H1 (cell line): ENCODE measurements at regions not wholly inside any gene's neighbourhood (a gene's known extent, or its start where the extent isn't known, plus 50 kb on each side); places are given as distances from the start of the nearest gene placed in this dataset.

Experiments used
- CTCF ChIA-PET: fragments of 300-600 bp; sonication (Branson Sonifier 250); formaldehyde crosslinking; loops from one replicate; lab custom pipeline; 2021; ENCODE audit not compliant: partially characterized antibody; lab: Charles Lee
- POLR2A ChIA-PET: fragments of 300-600 bp; sonication (Branson Sonifier 250); formaldehyde crosslinking; loops from one replicate; lab custom pipeline; 2021; ENCODE audit warnings: inconsistent platforms; ENCODE audit not compliant: partially characterized antibody; lab: Charles Lee
- DNase-seq, 2 experiments: peaks; one replicate each; pipeline versions ENCODE4 v3.0.0 to v3.0.0-alpha.2; 2010 to 2022; ENCODE audit warnings: low spot score in 2 of 2, low read depth in 1 of 2, mixed read lengths in 1 of 2
- FAIRE-seq: peaks from 2 replicates; lab custom pipeline; 2011; peaks lifted over from hg19 to GRCh38; lab: Jason Lieb, UNC
- H2AFZ ChIP-seq: 2 replicates; pipeline ENCODE4 v1.8.1; 2012; ENCODE audit warnings: low read length, inconsistent platforms
- H2AK5ac ChIP-seq: 2 replicates; pipeline ENCODE4 v1.6.1; 2013; ENCODE audit warnings: low read depth, low read length
- H2BK120ac ChIP-seq: replicated peaks from 2 replicates; pipeline ENCODE3; 2013; ENCODE audit warnings: low read depth, low read length, inconsistent platforms
- H2BK12ac ChIP-seq: 2 replicates; pipeline ENCODE4 v1.6.1; 2013; ENCODE audit warnings: low read depth, low read length
- H2BK15ac ChIP-seq: 2 replicates; pipeline ENCODE4 v1.6.1; 2013; ENCODE audit warnings: low read length
- H2BK20ac ChIP-seq: 2 replicates; pipeline ENCODE4 v1.6.1; 2013; ENCODE audit warnings: low read length
- H2BK5ac ChIP-seq: 2 replicates; pipeline ENCODE4 v1.6.1; 2013; ENCODE audit warnings: low read depth, low read length
- H3K14ac ChIP-seq: 2 replicates; pipeline ENCODE4 v1.6.1; 2013; ENCODE audit warnings: inconsistent platforms; ENCODE audit not compliant: insufficient read length
- H3K18ac ChIP-seq: 2 replicates; pipeline ENCODE4 v1.6.1; 2013; ENCODE audit warnings: low read length; ENCODE audit errors: extremely low read depth
- H3K23ac ChIP-seq: 2 replicates; pipeline ENCODE4 v1.6.1; 2013; ENCODE audit warnings: inconsistent platforms; ENCODE audit not compliant: insufficient read length
- H3K23me2 ChIP-seq: 2 replicates; pipeline ENCODE4 v1.6.1; 2013; ENCODE audit warnings: low read depth, low read length
- H3K27ac ChIP-seq: 2 replicates; pipeline ENCODE4 v1.6.1; 2011; ENCODE audit warnings: low read depth, low read length, inconsistent platforms
- H3K27me3 ChIP-seq, 4 experiments: replicated peaks in 1 of 4; 1 replicate in 1 of 4; 2 replicates in 3 of 4; pipeline versions ENCODE4 v1.6.1 to v1.8.1; 2011 to 2013; ENCODE audit warnings: low read length in 3 of 4, mild to moderate bottlenecking in 3 of 4, inconsistent platforms in 2 of 4, mixed read lengths in 2 of 4, moderate library complexity in 1 of 4; ENCODE audit not compliant: control insufficient read depth in 3 of 4, insufficient read depth in 3 of 4; ENCODE audit errors: extremely low read depth in 1 of 4
- H3K36me3 ChIP-seq, 4 experiments: 2 replicates each; pipeline versions ENCODE4 v1.6.1 to v1.8.1; 2011 to 2013; ENCODE audit warnings: mild to moderate bottlenecking in 4 of 4, low read length in 3 of 4, moderate library complexity in 2 of 4, control low read depth in 1 of 4, inconsistent platforms in 1 of 4; ENCODE audit not compliant: insufficient read depth in 4 of 4, control insufficient read depth in 2 of 4
- H3K4ac ChIP-seq: replicated peaks from 2 replicates; pipeline ENCODE3; 2013; ENCODE audit warnings: low read length, low read depth, mixed read lengths, inconsistent platforms; ENCODE audit not compliant: insufficient read length
- H3K4me1 ChIP-seq, 4 experiments: replicated peaks in 1 of 4; 1 replicate in 1 of 4; 2 replicates in 3 of 4; pipeline versions ENCODE4 v1.6.1 to v1.8.1; 2011 to 2013; ENCODE audit warnings: low read length in 3 of 4, inconsistent platforms in 2 of 4, mixed read lengths in 1 of 4; ENCODE audit not compliant: insufficient read depth in 4 of 4, control insufficient read depth in 3 of 4
- H3K4me2 ChIP-seq, 2 experiments: 2 replicates each; pipeline versions ENCODE4 v1.6.1 to v1.8.1; 2011 to 2013; ENCODE audit warnings: low read depth in 2 of 2, low read length in 2 of 2, control low read depth in 1 of 2, inconsistent platforms in 1 of 2, mild to moderate bottlenecking in 1 of 2; ENCODE audit not compliant: insufficient read depth in 1 of 2
- H3K4me3 ChIP-seq, 4 experiments: fragments of 200-600, 300-600 bp in 1 of 4; sonication (generic), shearing (Covaris generic), sonication (Bioruptor Twin) in 1 of 4; 2 replicates each; pipeline versions ENCODE4 v1.5.1 to v1.8.1; 2011 to 2016; ENCODE audit warnings: low read length in 4 of 4, low read depth in 3 of 4, control low read depth in 2 of 4, inconsistent platforms in 2 of 4, mild to moderate bottlenecking in 2 of 4, mixed read lengths in 1 of 4, moderate library complexity in 1 of 4; ENCODE audit not compliant: insufficient read depth in 2 of 4; ENCODE audit errors: extremely low read depth in 1 of 4
- H3K56ac ChIP-seq: replicated peaks from 2 replicates; pipeline ENCODE3; 2013; ENCODE audit warnings: low read depth, mild to moderate bottlenecking, mixed read lengths, low read length, inconsistent platforms; ENCODE audit not compliant: insufficient read length
- H3K79me1 ChIP-seq: 2 replicates; pipeline ENCODE4 v1.6.1; 2013; ENCODE audit warnings: low read depth, low read length, control low read depth
- H3K79me2 ChIP-seq, 2 experiments: 2 replicates each; pipeline versions ENCODE4 v1.6.1 to v1.8.1; 2012 to 2013; ENCODE audit warnings: low read length in 2 of 2, mild to moderate bottlenecking in 2 of 2, inconsistent platforms in 1 of 2; ENCODE audit not compliant: insufficient read depth in 2 of 2, control insufficient read depth in 1 of 2
- H3K9ac ChIP-seq, 4 experiments: replicated peaks in 1 of 4; 1 replicate in 1 of 4; 2 replicates in 3 of 4; pipeline versions ENCODE4 v1.6.1 to v1.8.1; 2011 to 2013; ENCODE audit warnings: low read depth in 3 of 4, low read length in 3 of 4, control low read depth in 2 of 4, mild to moderate bottlenecking in 2 of 4, moderate library complexity in 2 of 4, inconsistent platforms in 1 of 4; ENCODE audit errors: extremely low read depth in 1 of 4
- H3K9me3 ChIP-seq, 2 experiments: 2 replicates each; pipeline versions ENCODE4 v1.6.1 to v1.8.1; 2012 to 2013; ENCODE audit warnings: mild to moderate bottlenecking in 2 of 2, moderate library complexity in 2 of 2, control low read depth in 1 of 2, inconsistent platforms in 1 of 2, low read depth in 1 of 2, low read length in 1 of 2, mixed read lengths in 1 of 2; ENCODE audit not compliant: insufficient read depth in 2 of 2
- H4K20me1 ChIP-seq, 2 experiments: replicated peaks in 1 of 2; 2 replicates each; pipeline versions ENCODE3 to v1.8.1; 2011 to 2013; ENCODE audit warnings: inconsistent platforms in 2 of 2, low read length in 2 of 2, mild to moderate bottlenecking in 1 of 2; ENCODE audit not compliant: insufficient read depth in 2 of 2, control insufficient read depth in 1 of 2
- H4K5ac ChIP-seq: 2 replicates; pipeline ENCODE4 v1.6.1; 2013; ENCODE audit warnings: low read length, low read depth, mixed read lengths, inconsistent platforms; ENCODE audit not compliant: insufficient read length
- H4K8ac ChIP-seq: 2 replicates; pipeline ENCODE4 v1.8.0; 2013; ENCODE audit warnings: mild to moderate bottlenecking, moderate library complexity, low read length, inconsistent platforms; ENCODE audit not compliant: insufficient read depth; ENCODE audit errors: extremely low read depth
- H4K91ac ChIP-seq: replicated peaks from 2 replicates; pipeline ENCODE3; 2013; ENCODE audit warnings: low read length, mixed read lengths, inconsistent platforms; ENCODE audit not compliant: insufficient read length
- ASH2L ChIP-seq: fragments of 200-600, 300-600 bp; sonication (generic); IDR thresholded peaks from one replicate; pipeline ENCODE4 v1.7.1; 2017; ENCODE audit warnings: low read length
- CEBPB ChIP-seq: IDR thresholded peaks from 2 replicates; pipeline ENCODE4 v1.6.1; 2012; ENCODE audit warnings: low read depth, low read length
- CREB1 ChIP-seq: IDR thresholded peaks from 2 replicates; pipeline ENCODE4 v1.6.1; 2012; ENCODE audit warnings: inconsistent platforms
- JUN ChIP-seq: IDR thresholded peaks from 2 replicates; pipeline ENCODE4 v1.6.1; 2011; ENCODE audit warnings: low read depth, mild to moderate bottlenecking, improper control_type of control experiment, low read length
- RXRA ChIP-seq: IDR thresholded peaks from 2 replicates; pipeline ENCODE4 v1.6.1; 2011; ENCODE audit warnings: low read depth, mild to moderate bottlenecking, low read length, moderate library complexity; ENCODE audit not compliant: insufficient read depth
- SIX5 ChIP-seq: IDR thresholded peaks from 2 replicates; pipeline ENCODE4 v1.6.1; 2011; ENCODE audit warnings: mild to moderate bottlenecking, low read depth, low read length
- TAF7 ChIP-seq: optimal IDR thresholded peaks from 2 replicates; pipeline ENCODE3; 2011; ENCODE audit warnings: low read depth, mild to moderate bottlenecking, inconsistent platforms, low read length, moderate library complexity, borderline replicate concordance
- TCF12 ChIP-seq: IDR thresholded peaks from 2 replicates; pipeline ENCODE4 v1.6.1; 2011; ENCODE audit warnings: low read depth, mild to moderate bottlenecking, low read length
- YY1 ChIP-seq: IDR thresholded peaks from 2 replicates; pipeline ENCODE4 v1.6.1; 2011; ENCODE audit warnings: low read depth, mild to moderate bottlenecking, low read length
- ZNF274 ChIP-seq: IDR thresholded peaks from 2 replicates; pipeline ENCODE4 v1.7.0; 2012; ENCODE audit warnings: low read length, borderline replicate concordance; ENCODE audit errors: extremely low read depth
- WGBS, 2 experiments: shearing (Covaris generic) in 1 of 2; methylation state at CpG; one replicate each; pipeline versions ENCODE4 v1.1.6 to v1.1.7; 2013 to 2015; ENCODE audit warnings: low lambda C conversion rate in 2 of 2, mixed read lengths in 2 of 2, inconsistent platforms in 1 of 2, low coverage in 1 of 2, missing lambda C conversion rate in 1 of 2; ENCODE audit not compliant: insufficient replicate concordance in 2 of 2, insufficient coverage in 1 of 2, insufficient read length in 1 of 2; ENCODE audit errors: extremely low coverage in 1 of 2, missing lambda C conversion rate in 1 of 2; 5-methylcytosine and 5-hydroxymethylcytosine counted together
- TF ChIP-seq, protein P1 (sequence below): IDR thresholded peaks from 2 replicates; pipeline ENCODE4 v1.6.1; 2012; ENCODE audit warnings: low read length, inconsistent platforms
- TF ChIP-seq, protein P2 (sequence below), 3 experiments: IDR thresholded peaks; 1 replicate in 2 of 3; 2 replicates in 1 of 3; pipeline versions ENCODE4 v1.5.1 to v1.6.1; 2011; ENCODE audit warnings: low read length in 3 of 3, mild to moderate bottlenecking in 3 of 3, inconsistent platforms in 2 of 3, low read depth in 1 of 3, moderate library complexity in 1 of 3; ENCODE audit not compliant: insufficient read depth in 1 of 3; ENCODE audit errors: control extremely low read depth in 1 of 3

DNA sequence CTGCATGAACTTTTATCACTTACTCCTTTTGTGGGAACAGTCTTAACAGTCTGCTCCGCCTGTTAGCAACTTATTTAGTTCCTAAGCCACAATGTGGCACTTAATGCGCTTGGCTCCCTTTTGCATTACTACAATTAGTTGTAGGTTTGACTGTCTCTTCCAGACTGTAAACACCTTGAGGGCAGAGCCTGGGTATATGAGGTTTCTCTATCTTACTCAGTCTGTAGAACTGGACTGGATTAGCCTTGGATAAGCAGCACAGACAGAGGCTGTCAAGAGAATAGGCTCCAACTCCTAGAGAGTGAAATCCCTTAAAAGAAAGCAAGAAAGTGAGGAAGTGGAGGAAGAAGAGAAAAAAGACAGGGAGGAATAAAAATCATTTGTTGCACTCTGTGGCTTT lies 268.3 kb upstream of the MAF start:
- Histone ChIP-seq H4K91ac (no peak overlapping the region), H3K56ac (no peak overlapping the region), H2BK15ac (no peak overlapping the region), H3K27ac (no peak overlapping the region), H3K79me1 (no peaks in the 10 kb centered on the region), H3K14ac (no peak overlapping the region), H3K9ac (no peak overlapping the region), H3K4me3 (no peak overlapping the region), H3K79me2 (no peaks in the 10 kb centered on the region), H2AK5ac (no peak overlapping the region), H3K36me3 (no peaks in the 10 kb centered on the region), H2BK120ac (no peak overlapping the region), H4K8ac (no peak overlapping the region), H2BK5ac (no peak overlapping the region), H3K18ac (no peak overlapping the region), H2BK20ac (no peak overlapping the region), H3K9me3 (no peaks in the 10 kb centered on the region), H2AFZ (no peak overlapping the region), H3K23ac (no peak overlapping the region), H3K4me2 (no peak overlapping the region), H3K27me3 (no peaks in the 10 kb centered on the region), H4K20me1 (no peaks in the 10 kb centered on the region), H3K4me1 (no peaks in the 10 kb centered on the region), H4K5ac (no peak overlapping the region), H2BK12ac (no peak overlapping the region), H3K23me2 (no peaks in the 10 kb centered on the region), H3K4ac (no peak overlapping the region)
- 100% methylated on average over 2 of the region's 2 CpGs; no CpG with 5 or more reads in 1 of the 2 experiments for WGBS, 2 experiments
- DNase-seq (no peak), FAIRE-seq (no peak)
- CTCF ChIA-PET: interaction anchor here (1.4 kb wide), 1 partner anchor 11 kb away, joined by 4 read pairs; no protein-coding TSS in a partner anchor
- POLR2A ChIA-PET: no interaction called here
- TF ChIP-seq SIX5: no peak
- TF ChIP-seq, protein P1, sequence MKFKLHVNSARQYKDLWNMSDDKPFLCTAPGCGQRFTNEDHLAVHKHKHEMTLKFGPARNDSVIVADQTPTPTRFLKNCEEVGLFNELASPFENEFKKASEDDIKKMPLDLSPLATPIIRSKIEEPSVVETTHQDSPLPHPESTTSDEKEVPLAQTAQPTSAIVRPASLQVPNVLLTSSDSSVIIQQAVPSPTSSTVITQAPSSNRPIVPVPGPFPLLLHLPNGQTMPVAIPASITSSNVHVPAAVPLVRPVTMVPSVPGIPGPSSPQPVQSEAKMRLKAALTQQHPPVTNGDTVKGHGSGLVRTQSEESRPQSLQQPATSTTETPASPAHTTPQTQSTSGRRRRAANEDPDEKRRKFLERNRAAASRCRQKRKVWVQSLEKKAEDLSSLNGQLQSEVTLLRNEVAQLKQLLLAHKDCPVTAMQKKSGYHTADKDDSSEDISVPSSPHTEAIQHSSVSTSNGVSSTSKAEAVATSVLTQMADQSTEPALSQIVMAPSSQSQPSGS: no peak
- TF ChIP-seq JUN: no peak
- TF ChIP-seq TAF7: no peak
- no peak for TF ChIP-seq ASH2L
- no peak for TF ChIP-seq ZNF274
- TF ChIP-seq, protein P2, sequence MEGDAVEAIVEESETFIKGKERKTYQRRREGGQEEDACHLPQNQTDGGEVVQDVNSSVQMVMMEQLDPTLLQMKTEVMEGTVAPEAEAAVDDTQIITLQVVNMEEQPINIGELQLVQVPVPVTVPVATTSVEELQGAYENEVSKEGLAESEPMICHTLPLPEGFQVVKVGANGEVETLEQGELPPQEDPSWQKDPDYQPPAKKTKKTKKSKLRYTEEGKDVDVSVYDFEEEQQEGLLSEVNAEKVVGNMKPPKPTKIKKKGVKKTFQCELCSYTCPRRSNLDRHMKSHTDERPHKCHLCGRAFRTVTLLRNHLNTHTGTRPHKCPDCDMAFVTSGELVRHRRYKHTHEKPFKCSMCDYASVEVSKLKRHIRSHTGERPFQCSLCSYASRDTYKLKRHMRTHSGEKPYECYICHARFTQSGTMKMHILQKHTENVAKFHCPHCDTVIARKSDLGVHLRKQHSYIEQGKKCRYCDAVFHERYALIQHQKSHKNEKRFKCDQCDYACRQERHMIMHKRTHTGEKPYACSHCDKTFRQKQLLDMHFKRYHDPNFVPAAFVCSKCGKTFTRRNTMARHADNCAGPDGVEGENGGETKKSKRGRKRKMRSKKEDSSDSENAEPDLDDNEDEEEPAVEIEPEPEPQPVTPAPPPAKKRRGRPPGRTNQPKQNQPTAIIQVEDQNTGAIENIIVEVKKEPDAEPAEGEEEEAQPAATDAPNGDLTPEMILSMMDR (IDR thresholded peaks at IDR 0.05; ENCODE audit: control extremely low read depth in 1 of 3, insufficient read depth in 1 of 3, low read depth in 1 of 3, low read length in 3 of 3): no peak
- no peak for TF ChIP-seq CREB1
- no peak for TF ChIP-seq RXRA
- no peak for TF ChIP-seq CEBPB
- TF ChIP-seq TCF12: no peak
- no peak for TF ChIP-seq YY1
